ENCODE measurements at regions not wholly inside any gene's neighbourhood (a gene's known extent, or its start where the extent isn't known, plus 50 kb on each side); places are given as distances from the start of the nearest gene placed in this dataset.
"Not testable (repeated sequence)": the region's sequence is repeated elsewhere in the genome, so short reads cannot be mapped to it uniquely, and the experiment has no call there.

- Histone ChIP-seq H3K36me3 (ENCODE audit: low read depth) (no peaks in the 10 kb centered on the region), H3K4me1 (ENCODE audit: low read depth) (no peaks in the 10 kb centered on the region), H3K9me3 (peaks cover 46% of the 10 kb centered on the region), H3K4me3 (no peak overlapping the region)
- no peak for DNase-seq
- no peak for ATAC-seq
- intact Hi-C loops (cut with DNase I, micrococcal nuclease), result no loop called here
- no peak for TF ChIP-seq CTCF (IDR thresholded peaks at IDR 0.05)
These were observed 1115.6 kb upstream of the GOT2 start for GRCh38 chr16:59849716-59850115.

GRCh38 chr16:59848296-59848695 is 1114.2 kb upstream of the GOT2 start:
- H3K36me3 ChIP-seq (ENCODE audit: low read depth), result no peaks in the 10 kb centered on the region
- no peak overlapping the region for H3K4me3 ChIP-seq
- H3K9me3 ChIP-seq, result peaks cover 52% of the 10 kb centered on the region
- intact Hi-C loops (cut with DNase I, micrococcal nuclease), result no loop called here
- no peak for DNase-seq
- no peak for TF ChIP-seq CTCF (IDR thresholded peaks at IDR 0.05)
- no peak for ATAC-seq
- H3K4me1 ChIP-seq (ENCODE audit: low read depth), result no peaks in the 10 kb centered on the region

DNA sequence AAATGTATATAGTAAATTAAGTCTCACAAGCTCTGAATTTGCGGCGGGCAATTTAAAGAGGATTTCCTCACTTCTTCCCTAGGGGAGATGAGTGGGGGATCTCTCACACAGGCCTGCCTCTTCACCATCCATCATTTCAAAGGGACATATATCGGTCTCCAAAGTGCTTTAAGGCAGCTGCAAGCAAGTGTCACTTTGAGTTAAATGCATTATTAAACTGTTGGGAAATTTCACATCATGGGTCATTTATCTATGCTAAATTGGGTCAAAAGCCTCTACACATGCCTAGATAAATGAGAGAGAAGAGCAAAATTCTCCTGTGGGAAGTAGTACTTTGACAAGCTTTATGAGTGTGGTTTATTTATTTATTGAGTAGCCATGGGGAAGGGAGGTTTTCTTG is 1106.1 kb upstream of the GOT2 start:
- ATAC-seq, result no peak
- no peak for TF ChIP-seq CTCF (IDR thresholded peaks at IDR 0.05)

GRCh38 chr16:59826767-59827166 is 1092.7 kb upstream of the GOT2 start:
- Histone ChIP-seq H3K4me3 (no peak overlapping the region), H3K36me3 (ENCODE audit: low read depth) (no peaks in the 10 kb centered on the region), H3K4me1 (ENCODE audit: low read depth) (no peaks in the 10 kb centered on the region), H3K9me3 (peaks cover 39% of the 10 kb centered on the region)
- ATAC-seq (no peak), DNase-seq (no peak)
- intact Hi-C loops (cut with DNase I, micrococcal nuclease), result no loop called here
- TF ChIP-seq CTCF (IDR thresholded peaks at IDR 0.05), result no peak

More for the DNA sequence above, 1106.1 kb upstream of the GOT2 start:
- H3K9me3 ChIP-seq, result peaks cover 66% of the 10 kb centered on the region
- H3K4me3 ChIP-seq, result no peak overlapping the region
- intact Hi-C loops (cut with DNase I, micrococcal nuclease), result no loop called here
- no peaks in the 10 kb centered on the region for H3K4me1 ChIP-seq (ENCODE audit: low read depth)
- no peak for DNase-seq
- no peaks in the 10 kb centered on the region for H3K36me3 ChIP-seq (ENCODE audit: low read depth)

GRCh38 chr16:59809488-59809887 is 1075.4 kb upstream of the GOT2 start:
- H3K36me3 ChIP-seq (ENCODE audit: low read depth); H3K4me3 ChIP-seq; ATAC-seq; H3K4me1 ChIP-seq (ENCODE audit: low read depth); DNase-seq; intact Hi-C loops (cut with DNase I, micrococcal nuclease): not testable (repeated sequence)
- peaks cover 54% of the 10 kb centered on the region for H3K9me3 ChIP-seq

DNA sequence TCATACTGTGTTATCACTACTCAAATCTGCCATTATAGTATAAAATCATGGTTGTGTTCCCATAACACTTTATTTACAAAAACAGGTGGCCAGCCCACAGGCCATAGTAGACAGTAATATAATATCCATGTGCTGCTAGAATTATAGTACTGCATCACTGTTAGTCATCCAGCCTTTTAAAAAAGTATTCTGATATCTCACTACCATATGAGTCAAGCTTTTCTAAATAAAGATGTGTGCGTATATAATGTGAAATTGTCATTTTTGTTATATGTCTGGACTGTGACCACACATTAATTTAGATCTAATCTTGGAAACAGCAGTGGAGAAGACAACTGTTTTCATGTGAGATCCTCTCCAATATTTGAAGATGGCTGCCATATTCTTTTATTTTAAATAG is 1049.1 kb upstream of the GOT2 start:
- no peak overlapping the region for H3K4me3 ChIP-seq
- no peaks in the 10 kb centered on the region for H3K36me3 ChIP-seq (ENCODE audit: low read depth)
- TF ChIP-seq CTCF (IDR thresholded peaks at IDR 0.05), result no peak
- intact Hi-C loops (cut with DNase I, micrococcal nuclease), result no loop called here
- H3K4me1 ChIP-seq (ENCODE audit: low read depth), result no peaks in the 10 kb centered on the region
- DNase-seq (no peak), ATAC-seq (no peak)
- H3K9me3 ChIP-seq, result peaks cover 68% of the 10 kb centered on the region

Data from mucosa of descending colon (tissue), 3 donors.